ENCODE measurements at regions not wholly inside any gene's neighbourhood (a gene's known extent, or its start where the extent isn't known, plus 50 kb on each side); places are given as distances from the start of the nearest gene placed in this dataset.

DNA sequence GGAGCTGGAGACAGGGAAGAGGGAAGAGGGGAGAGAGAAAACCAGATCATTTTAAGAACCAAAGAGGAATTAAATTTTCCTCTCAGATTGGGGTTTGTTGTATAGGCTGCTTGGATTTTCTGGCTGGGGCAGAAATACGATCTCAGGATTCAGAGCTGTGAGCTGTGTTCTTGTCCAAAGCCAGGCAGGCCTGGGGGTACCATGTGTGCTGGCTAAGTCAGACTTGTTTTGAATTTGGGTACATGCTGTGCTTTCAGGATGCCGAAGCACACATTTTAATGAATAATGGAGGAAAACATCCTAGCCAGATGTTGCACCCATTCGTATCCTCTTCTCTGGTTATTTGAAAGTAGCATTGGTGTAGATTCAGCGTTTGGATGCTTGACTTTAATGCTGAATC lies 170.3 kb upstream of the PODXL start:
- no peak overlapping the region for H3K27ac ChIP-seq
- no peaks in the 10 kb centered on the region for H3K36me3 ChIP-seq (ENCODE audit: insufficient read depth)
- H3K4me2 ChIP-seq: no peak overlapping the region
- TF ChIP-seq, protein P1, sequence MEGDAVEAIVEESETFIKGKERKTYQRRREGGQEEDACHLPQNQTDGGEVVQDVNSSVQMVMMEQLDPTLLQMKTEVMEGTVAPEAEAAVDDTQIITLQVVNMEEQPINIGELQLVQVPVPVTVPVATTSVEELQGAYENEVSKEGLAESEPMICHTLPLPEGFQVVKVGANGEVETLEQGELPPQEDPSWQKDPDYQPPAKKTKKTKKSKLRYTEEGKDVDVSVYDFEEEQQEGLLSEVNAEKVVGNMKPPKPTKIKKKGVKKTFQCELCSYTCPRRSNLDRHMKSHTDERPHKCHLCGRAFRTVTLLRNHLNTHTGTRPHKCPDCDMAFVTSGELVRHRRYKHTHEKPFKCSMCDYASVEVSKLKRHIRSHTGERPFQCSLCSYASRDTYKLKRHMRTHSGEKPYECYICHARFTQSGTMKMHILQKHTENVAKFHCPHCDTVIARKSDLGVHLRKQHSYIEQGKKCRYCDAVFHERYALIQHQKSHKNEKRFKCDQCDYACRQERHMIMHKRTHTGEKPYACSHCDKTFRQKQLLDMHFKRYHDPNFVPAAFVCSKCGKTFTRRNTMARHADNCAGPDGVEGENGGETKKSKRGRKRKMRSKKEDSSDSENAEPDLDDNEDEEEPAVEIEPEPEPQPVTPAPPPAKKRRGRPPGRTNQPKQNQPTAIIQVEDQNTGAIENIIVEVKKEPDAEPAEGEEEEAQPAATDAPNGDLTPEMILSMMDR (conservative IDR thresholded peaks at IDR 0.05; ENCODE audit: low read depth, low read length): no peak
- H3K9ac ChIP-seq: no peak overlapping the region
- H3K4me3 ChIP-seq (IDR thresholded peaks at IDR 0.05; ENCODE audit: insufficient read depth, low read depth, low read length): no peak overlapping the region
- no peaks in the 10 kb centered on the region for H3K4me1 ChIP-seq (ENCODE audit: low read depth, poor library complexity, severe bottlenecking)
- H3K27me3 ChIP-seq (ENCODE audit: insufficient read depth, low read depth): no peaks in the 10 kb centered on the region
- H2AFZ ChIP-seq (ENCODE audit: low read depth): no peak overlapping the region
- H4K20me1 ChIP-seq (ENCODE audit: insufficient read depth): no peaks in the 10 kb centered on the region
- H3K79me2 ChIP-seq (ENCODE audit: insufficient read depth, low read depth): no peaks in the 10 kb centered on the region

DNA sequence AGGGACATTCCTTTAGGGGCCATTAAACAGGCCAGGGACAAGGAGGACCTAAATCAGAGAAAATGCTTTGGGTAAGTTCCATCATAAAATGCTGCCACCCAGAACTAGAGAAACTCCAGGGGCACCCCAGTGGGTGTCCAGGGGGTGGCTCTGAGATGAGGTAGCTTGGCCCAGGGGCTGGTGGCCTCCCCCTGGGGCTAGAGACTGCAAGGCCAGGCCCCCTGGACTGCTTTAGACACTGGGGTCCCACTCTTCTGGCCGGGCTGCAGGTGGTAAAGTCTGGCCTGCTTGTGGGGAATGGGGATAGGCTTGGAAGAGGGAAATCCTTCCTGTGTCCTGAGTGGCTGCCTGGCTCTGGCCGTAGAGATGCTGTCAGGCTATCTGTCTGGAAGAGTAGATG lies 169.6 kb upstream of the PODXL start:
- Histone ChIP-seq H3K27me3 (ENCODE audit: insufficient read depth, low read depth) (no peaks in the 10 kb centered on the region), H3K4me3 (IDR thresholded peaks at IDR 0.05; ENCODE audit: insufficient read depth, low read depth, low read length) (no peak overlapping the region), H3K4me1 (ENCODE audit: low read depth, poor library complexity, severe bottlenecking) (no peaks in the 10 kb centered on the region), H3K79me2 (ENCODE audit: insufficient read depth, low read depth) (no peaks in the 10 kb centered on the region), H3K9ac (no peak overlapping the region), H4K20me1 (ENCODE audit: insufficient read depth) (no peaks in the 10 kb centered on the region), H3K36me3 (ENCODE audit: insufficient read depth) (no peaks in the 10 kb centered on the region), H3K4me2 (no peak overlapping the region), H2AFZ (ENCODE audit: low read depth) (no peak overlapping the region), H3K27ac (no peak overlapping the region)
- TF ChIP-seq, protein P1 (conservative IDR thresholded peaks at IDR 0.05; ENCODE audit: low read depth, low read length): no peak

DNA sequence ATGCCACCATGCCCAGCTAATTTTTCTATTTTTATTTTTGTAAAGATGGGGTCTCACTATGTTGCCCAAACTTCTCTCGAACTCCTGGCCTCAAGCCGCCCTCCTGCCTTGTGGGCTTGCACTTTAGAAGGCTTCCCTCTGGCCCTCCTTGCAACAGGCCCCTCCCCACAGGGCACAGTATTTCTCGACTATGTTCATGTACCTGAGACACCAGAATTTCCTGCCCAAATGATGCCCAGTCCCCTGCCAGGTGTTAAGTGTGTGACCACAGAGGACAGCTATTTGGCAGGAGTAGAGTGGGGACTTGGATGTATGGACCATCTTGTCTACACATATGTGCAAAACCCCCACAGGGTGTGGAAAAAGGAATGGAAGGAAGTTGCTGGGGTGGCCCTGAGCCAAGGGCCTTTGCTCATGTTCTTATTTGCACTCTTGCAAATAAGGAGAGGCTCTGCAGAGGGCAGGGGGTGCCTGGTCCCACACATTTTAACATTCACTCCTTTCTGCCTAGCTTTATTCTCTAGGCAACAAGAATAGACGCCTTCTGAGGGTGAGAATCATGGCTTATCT lies 168.4 kb upstream of the PODXL start:
- TF ChIP-seq, protein P1 (conservative IDR thresholded peaks at IDR 0.05; ENCODE audit: low read depth, low read length): no peak
- Histone ChIP-seq H3K4me2 (no peak overlapping the region), H3K4me1 (ENCODE audit: low read depth, poor library complexity, severe bottlenecking) (no peaks in the 10 kb centered on the region), H3K27ac (no peak overlapping the region), H3K27me3 (ENCODE audit: insufficient read depth, low read depth) (no peaks in the 10 kb centered on the region), H3K79me2 (ENCODE audit: insufficient read depth, low read depth) (no peaks in the 10 kb centered on the region), H3K4me3 (IDR thresholded peaks at IDR 0.05; ENCODE audit: insufficient read depth, low read depth, low read length) (no peak overlapping the region), H2AFZ (ENCODE audit: low read depth) (no peak overlapping the region), H3K36me3 (ENCODE audit: insufficient read depth) (no peaks in the 10 kb centered on the region), H4K20me1 (ENCODE audit: insufficient read depth) (no peaks in the 10 kb centered on the region), H3K9ac (no peak overlapping the region)

DNA sequence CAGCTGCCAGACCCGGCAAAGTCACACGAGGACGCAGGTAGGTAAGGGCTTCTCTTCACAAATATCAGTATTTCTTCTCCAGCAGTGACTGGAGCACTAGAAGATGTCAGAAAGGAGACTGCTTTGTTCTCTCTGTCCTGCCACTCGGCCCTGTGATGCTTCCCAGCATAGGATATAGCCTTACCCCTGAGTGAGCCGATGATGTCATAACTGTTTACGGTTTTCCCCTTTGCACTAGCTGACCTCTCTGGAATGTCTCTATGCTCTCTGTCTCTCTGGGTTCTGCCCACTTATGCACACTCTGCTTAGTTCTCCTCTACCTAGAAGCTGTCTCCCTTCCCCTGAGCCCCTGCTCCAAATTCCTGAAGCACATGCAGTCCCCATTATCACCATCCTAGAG lies 167.5 kb upstream of the PODXL start:
- Histone ChIP-seq H3K79me2 (ENCODE audit: insufficient read depth, low read depth) (no peaks in the 10 kb centered on the region), H3K36me3 (ENCODE audit: insufficient read depth) (no peaks in the 10 kb centered on the region), H3K27me3 (ENCODE audit: insufficient read depth, low read depth) (no peaks in the 10 kb centered on the region), H3K9ac (no peak overlapping the region), H3K4me1 (ENCODE audit: low read depth, poor library complexity, severe bottlenecking) (no peaks in the 10 kb centered on the region), H4K20me1 (ENCODE audit: insufficient read depth) (no peaks in the 10 kb centered on the region), H3K4me2 (no peak overlapping the region), H2AFZ (ENCODE audit: low read depth) (no peak overlapping the region), H3K4me3 (IDR thresholded peaks at IDR 0.05; ENCODE audit: insufficient read depth, low read depth, low read length) (no peak overlapping the region), H3K27ac (no peak overlapping the region)
- TF ChIP-seq, protein P1 (conservative IDR thresholded peaks at IDR 0.05; ENCODE audit: low read depth, low read length): no peak
